K562 (cell line): ENCODE measurements at regions not wholly inside any gene's neighbourhood (a gene's known extent, or its start where the extent isn't known, plus 50 kb on each side); places are given as distances from the start of the nearest gene placed in this dataset.

Experiments used
- ATAC-seq: fragments of 200-7000 bp; cut with Tn5 transposase; 3 replicates; pipeline ENCODE4 v1.9.1; 2020; ENCODE audit warnings: moderate library complexity
- BruUV-seq: library from RNA; stranded (reverse); fragments of 400-500 nt; replicated peaks from 2 replicates; lab custom pipeline; 2021; lab: Mats Ljungman, UMichigan
- CTCF ChIA-PET: fragments of 300-600 bp; formaldehyde crosslinking; extraction: SDS; loops from one replicate; lab custom pipeline; 2021; ENCODE audit warnings: low intra/inter-chr PET ratio; lab: Yijun Ruan, JAX
- POLR2A ChIA-PET: fragments of 300-600, 350-650 bp; sonication (Branson Sonifier 250); formaldehyde crosslinking; extraction: SDS; loops from one replicate; lab custom pipeline; 2021; ENCODE audit warnings: antibody characterized with exemption, inconsistent platforms; lab: Yijun Ruan, JAX
- DNase-seq, 4 experiments: peaks; one replicate each; pipeline versions ENCODE4 v3.0.0 to v3.0.0-alpha.2; 2011 to 2018; ENCODE audit warnings: low spot score in 3 of 4, mixed read lengths in 3 of 4; ENCODE audit errors: extremely low read depth in 1 of 4
- FAIRE-seq: peaks from 2 replicates; lab custom pipeline; 2011; peaks lifted over from hg19 to GRCh38; lab: Jason Lieb, UNC
- H2AFZ ChIP-seq: 2 replicates; pipeline ENCODE4 v1.6.0; 2011; ENCODE audit warnings: low read depth, low read length, control low read depth, inconsistent platforms
- H3K27ac ChIP-seq: fragments of 200-600 bp; 3 replicates; pipeline ENCODE4 v1.8.0; 2011; ENCODE audit warnings: low read depth, mild to moderate bottlenecking, control low read depth, inconsistent platforms, low read length, moderate library complexity, mixed read lengths; ENCODE audit errors: extremely low read depth
- H3K27me3 ChIP-seq, 2 experiments: fragments of 300-600 bp in 1 of 2; 2 replicates in 1 of 2; 3 replicates in 1 of 2; pipeline versions ENCODE4 v1.6.0 to v1.8.0; 2011; ENCODE audit warnings: inconsistent platforms in 2 of 2, low read length in 2 of 2, mild to moderate bottlenecking in 1 of 2, mixed read lengths in 1 of 2, moderate library complexity in 1 of 2; ENCODE audit not compliant: control insufficient read depth in 2 of 2, insufficient read depth in 2 of 2
- H3K36me3 ChIP-seq: fragments of 300-600 bp; 3 replicates; pipeline ENCODE4 v1.8.0; 2011; ENCODE audit warnings: mild to moderate bottlenecking, low read length, inconsistent platforms; ENCODE audit not compliant: control insufficient read depth, insufficient read depth
- H3K4me1 ChIP-seq, 2 experiments: fragments of 200-600 bp in 1 of 2; replicated peaks in 1 of 2; 2 replicates in 1 of 2; 3 replicates in 1 of 2; pipeline versions ENCODE4 v1.5.1 to v1.8.0; 2011; ENCODE audit warnings: inconsistent platforms in 2 of 2, low read length in 2 of 2, mild to moderate bottlenecking in 1 of 2, mixed read lengths in 1 of 2, moderate library complexity in 1 of 2; ENCODE audit not compliant: control insufficient read depth in 2 of 2, insufficient read depth in 2 of 2
- H3K4me2 ChIP-seq: 2 replicates; pipeline ENCODE4 v1.6.1; 2011; ENCODE audit warnings: low read length, control low read depth, inconsistent platforms, mixed read lengths; ENCODE audit not compliant: insufficient read depth
- H3K4me3 ChIP-seq: fragments of 200-600 bp; sonication (generic), shearing (Covaris generic); 2 replicates; pipeline ENCODE4 v1.5.1; 2016; ENCODE audit warnings: control low read depth, inconsistent platforms
- H3K79me2 ChIP-seq: fragments of 200-600 bp; 3 replicates; pipeline ENCODE4 v1.8.0; 2011; ENCODE audit warnings: low read length, inconsistent platforms; ENCODE audit not compliant: control insufficient read depth, insufficient read depth
- H3K9ac ChIP-seq, 2 experiments: 2 replicates each; pipeline versions ENCODE4 v1.6.0 to v1.6.1; 2011; ENCODE audit warnings: low read depth in 2 of 2, low read length in 2 of 2, control low read depth in 1 of 2, inconsistent platforms in 1 of 2, mild to moderate bottlenecking in 1 of 2, mixed read lengths in 1 of 2; ENCODE audit not compliant: insufficient read depth in 1 of 2
- H3K9me1 ChIP-seq: one replicate; pipeline ENCODE4 v1.6.0; 2011; ENCODE audit warnings: inconsistent platforms, mild to moderate bottlenecking, low read length, moderate library complexity; ENCODE audit not compliant: control insufficient read depth, insufficient read depth
- H3K9me3 ChIP-seq: replicated peaks from 2 replicates; pipeline ENCODE4 v1.5.1; 2011; ENCODE audit warnings: low read depth, low read length, inconsistent platforms; ENCODE audit not compliant: control insufficient read depth, insufficient read depth
- H4K20me1 ChIP-seq: replicated peaks from 2 replicates; pipeline ENCODE4 v1.6.1; 2011; ENCODE audit warnings: low read length, inconsistent platforms, mixed read lengths; ENCODE audit not compliant: control insufficient read depth, insufficient read depth
- ZNF3 ChIP-seq: fragments of 250-450 bp; sonication (Bioruptor Pico); IDR thresholded peaks from 2 replicates; pipeline ENCODE4 v1.5.0; 2021; ENCODE audit warnings: mild to moderate bottlenecking, moderate library complexity
- WGBS: fragments of 100-300 bp; shearing (Covaris generic); methylation state at CpG from one replicate; pipeline ENCODE4 v1.1.6; 2016; ENCODE audit warnings: low coverage, mixed read lengths; ENCODE audit not compliant: insufficient coverage; ENCODE audit errors: missing lambda C conversion rate; 5-methylcytosine and 5-hydroxymethylcytosine counted together
- in situ Hi-C: fragments of 300-500 bp; cut with MboI; formaldehyde crosslinking; loops from 4 replicates; pipeline ENCODE4 v1.15.0; 2018; ENCODE audit warnings: inconsistent platforms, mixed read lengths
- intact Hi-C: fragments of 100-400 bp; cut with micrococcal nuclease; formaldehyde crosslinking; loops from 2 replicates; pipeline ENCODE4 v1.14.2; 2022
- TF ChIP-seq, protein P1 (sequence below): fragments of 200-800 bp; sonication (Bioruptor generic); IDR thresholded peaks from 2 replicates; pipeline ENCODE4 v1.6.1; 2017; ENCODE audit warnings: missing genetic modification characterization, missing compliant biosample characterization
- TF ChIP-seq, protein P2 (sequence below), 2 experiments: fragments of 450-650 bp in 1 of 2; sonication (generic) in 1 of 2; formaldehyde crosslinking in 1 of 2; IDR thresholded peaks; 2 replicates each; pipeline versions ENCODE4 v1.7.1 to v1.9.0; 2016 to 2022; ENCODE audit warnings: inconsistent platforms in 1 of 2, mild to moderate bottlenecking in 1 of 2, missing genetic modification reagents in 1 of 2
- TF ChIP-seq, protein P3 (sequence below): fragments of 450-650 bp; conservative IDR thresholded peaks from 2 replicates; pipeline ENCODE4 v1.6.1; 2016; ENCODE audit warnings: missing genetic modification characterization, low read depth, mild to moderate bottlenecking, missing compliant biosample characterization, moderate library complexity

DNA sequence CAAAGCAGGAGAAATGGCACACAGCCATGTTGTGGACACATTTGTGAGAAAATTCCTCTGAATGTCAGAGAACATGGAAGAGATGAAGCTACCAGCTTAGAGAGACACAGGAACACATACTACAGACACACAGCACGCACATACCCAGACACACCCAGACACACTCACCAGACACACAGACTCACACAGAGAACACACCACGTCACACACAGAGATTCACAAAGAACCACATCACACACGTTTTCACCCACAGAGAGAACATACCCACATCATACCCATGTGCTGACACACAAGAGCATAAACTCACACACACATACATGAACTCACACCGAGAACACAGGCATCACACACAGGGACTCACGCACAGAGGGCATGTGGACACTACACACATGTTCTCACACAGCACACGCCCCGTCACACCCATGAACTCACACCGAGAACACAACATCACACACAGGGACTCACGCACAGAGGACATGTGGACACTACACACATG, 124.9 kb downstream of the METRNL start:
- H3K27ac ChIP-seq, result no peak overlapping the region
- no TSS peak for BruUV-seq
- ChIA-PET POLR2A (interaction anchor here (0.6 kb wide), 1 partner anchor 445 kb away, joined by 3 read pairs; no protein-coding TSS in a partner anchor), CTCF (interaction anchor here (0.5 to 1.8 kb wide), 4 partner anchors 280 to 422 kb away, joined by 3 to 16 read pairs (median 5); no protein-coding TSS in a partner anchor)
- H4K20me1 ChIP-seq, result no peaks in the 10 kb centered on the region
- no peak overlapping the region for H2AFZ ChIP-seq
- H3K4me1 ChIP-seq, result peaks cover 0 to 3% of the 10 kb centered on the region in 2 experiments; a peak in 2 of 5 replicates
- 48% methylated on average over 5 of the region's 9 CpGs for WGBS
- DNase-seq (no peak), FAIRE-seq (no peak), ATAC-seq (no peak)
- H3K4me3 ChIP-seq, result no peak overlapping the region
- no peak overlapping the region for H3K9ac ChIP-seq
- peaks cover 9% of the 10 kb centered on the region for H3K9me3 ChIP-seq
- H3K4me2 ChIP-seq, result no peak overlapping the region
- H3K27me3 ChIP-seq, result peaks cover 0 to 19% of the 10 kb centered on the region in 2 experiments; a peak in 3 of 5 replicates
- TF ChIP-seq, protein P1, sequence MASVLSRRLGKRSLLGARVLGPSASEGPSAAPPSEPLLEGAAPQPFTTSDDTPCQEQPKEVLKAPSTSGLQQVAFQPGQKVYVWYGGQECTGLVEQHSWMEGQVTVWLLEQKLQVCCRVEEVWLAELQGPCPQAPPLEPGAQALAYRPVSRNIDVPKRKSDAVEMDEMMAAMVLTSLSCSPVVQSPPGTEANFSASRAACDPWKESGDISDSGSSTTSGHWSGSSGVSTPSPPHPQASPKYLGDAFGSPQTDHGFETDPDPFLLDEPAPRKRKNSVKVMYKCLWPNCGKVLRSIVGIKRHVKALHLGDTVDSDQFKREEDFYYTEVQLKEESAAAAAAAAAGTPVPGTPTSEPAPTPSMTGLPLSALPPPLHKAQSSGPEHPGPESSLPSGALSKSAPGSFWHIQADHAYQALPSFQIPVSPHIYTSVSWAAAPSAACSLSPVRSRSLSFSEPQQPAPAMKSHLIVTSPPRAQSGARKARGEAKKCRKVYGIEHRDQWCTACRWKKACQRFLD (CRISPR knock-in tag), result no peak
- no peak for TF ChIP-seq ZNF3 (CRISPR knock-in tag)
- TF ChIP-seq, protein P2, sequence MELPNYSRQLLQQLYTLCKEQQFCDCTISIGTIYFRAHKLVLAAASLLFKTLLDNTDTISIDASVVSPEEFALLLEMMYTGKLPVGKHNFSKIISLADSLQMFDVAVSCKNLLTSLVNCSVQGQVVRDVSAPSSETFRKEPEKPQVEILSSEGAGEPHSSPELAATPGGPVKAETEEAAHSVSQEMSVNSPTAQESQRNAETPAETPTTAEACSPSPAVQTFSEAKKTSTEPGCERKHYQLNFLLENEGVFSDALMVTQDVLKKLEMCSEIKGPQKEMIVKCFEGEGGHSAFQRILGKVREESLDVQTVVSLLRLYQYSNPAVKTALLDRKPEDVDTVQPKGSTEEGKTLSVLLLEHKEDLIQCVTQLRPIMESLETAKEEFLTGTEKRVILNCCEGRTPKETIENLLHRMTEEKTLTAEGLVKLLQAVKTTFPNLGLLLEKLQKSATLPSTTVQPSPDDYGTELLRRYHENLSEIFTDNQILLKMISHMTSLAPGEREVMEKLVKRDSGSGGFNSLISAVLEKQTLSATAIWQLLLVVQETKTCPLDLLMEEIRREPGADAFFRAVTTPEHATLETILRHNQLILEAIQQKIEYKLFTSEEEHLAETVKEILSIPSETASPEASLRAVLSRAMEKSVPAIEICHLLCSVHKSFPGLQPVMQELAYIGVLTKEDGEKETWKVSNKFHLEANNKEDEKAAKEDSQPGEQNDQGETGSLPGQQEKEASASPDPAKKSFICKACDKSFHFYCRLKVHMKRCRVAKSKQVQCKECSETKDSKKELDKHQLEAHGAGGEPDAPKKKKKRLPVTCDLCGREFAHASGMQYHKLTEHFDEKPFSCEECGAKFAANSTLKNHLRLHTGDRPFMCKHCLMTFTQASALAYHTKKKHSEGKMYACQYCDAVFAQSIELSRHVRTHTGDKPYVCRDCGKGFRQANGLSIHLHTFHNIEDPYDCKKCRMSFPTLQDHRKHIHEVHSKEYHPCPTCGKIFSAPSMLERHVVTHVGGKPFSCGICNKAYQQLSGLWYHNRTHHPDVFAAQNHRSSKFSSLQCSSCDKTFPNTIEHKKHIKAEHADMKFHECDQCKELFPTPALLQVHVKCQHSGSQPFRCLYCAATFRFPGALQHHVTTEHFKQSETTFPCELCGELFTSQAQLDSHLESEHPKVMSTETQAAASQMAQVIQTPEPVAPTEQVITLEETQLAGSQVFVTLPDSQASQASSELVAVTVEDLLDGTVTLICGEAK (IDR thresholded peaks at IDR 0.05), result no peak
- TF ChIP-seq, protein P2 (CRISPR knock-in tag; IDR thresholded peaks at IDR 0.05), result no peak
- TF ChIP-seq, protein P3, sequence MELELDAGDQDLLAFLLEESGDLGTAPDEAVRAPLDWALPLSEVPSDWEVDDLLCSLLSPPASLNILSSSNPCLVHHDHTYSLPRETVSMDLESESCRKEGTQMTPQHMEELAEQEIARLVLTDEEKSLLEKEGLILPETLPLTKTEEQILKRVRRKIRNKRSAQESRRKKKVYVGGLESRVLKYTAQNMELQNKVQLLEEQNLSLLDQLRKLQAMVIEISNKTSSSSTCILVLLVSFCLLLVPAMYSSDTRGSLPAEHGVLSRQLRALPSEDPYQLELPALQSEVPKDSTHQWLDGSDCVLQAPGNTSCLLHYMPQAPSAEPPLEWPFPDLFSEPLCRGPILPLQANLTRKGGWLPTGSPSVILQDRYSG, result no peak
- no peaks in the 10 kb centered on the region for H3K36me3 ChIP-seq
- in situ Hi-C loops (no loop called here), intact Hi-C loops (no loop called here)
- no peaks in the 10 kb centered on the region for H3K79me2 ChIP-seq
- H3K9me1 ChIP-seq, result no peaks in the 10 kb centered on the region
